GM12878 (cell line): ENCODE measurements at regions not wholly inside any gene's neighbourhood (a gene's known extent, or its start where the extent isn't known, plus 50 kb on each side); places are given as distances from the start of the nearest gene placed in this dataset.

Experiments
- ATAC-seq: fragments of 200-7000 bp; cut with Tn5 transposase; 3 replicates; pipeline ENCODE4 v1.9.1; 2020; ENCODE audit warnings: mild to moderate bottlenecking, moderate library complexity
- BruUV-seq: library from RNA; stranded (reverse); fragments of 400-500 nt; replicated peaks from 2 replicates; lab custom pipeline; 2021; lab: Mats Ljungman, UMichigan
- CTCF ChIA-PET: fragments of 300-600 bp; sonication (Branson Sonifier 250); formaldehyde crosslinking; extraction: SDS; loops from one replicate; lab custom pipeline; 2021; ENCODE audit warnings: inconsistent platforms; lab: Yijun Ruan, JAX
- POLR2A ChIA-PET: fragments of 350-600 bp; formaldehyde crosslinking; extraction: SDS; loops from one replicate; lab custom pipeline; 2021; ENCODE audit warnings: inconsistent platforms; lab: Charles Lee
- RAD21 ChIA-PET: fragments of 300-600 bp; sonication (Branson Sonifier 250); formaldehyde crosslinking; loops from one replicate; lab custom pipeline; 2023; ENCODE audit warnings: antibody characterized with exemption; ENCODE audit not compliant: unreplicated experiment; lab: Charles Lee
- SMC1A ChIA-PET: fragments of 300-600 bp; sonication (Branson Sonifier 250); formaldehyde crosslinking; loops from one replicate; lab custom pipeline; 2023; ENCODE audit not compliant: unreplicated experiment, uncharacterized antibody; lab: Charles Lee
- DNase-seq: peaks from one replicate; pipeline ENCODE4 v3.0.0-alpha.2; 2011; ENCODE audit warnings: low read depth, low spot score
- FAIRE-seq: peaks from 3 replicates; lab custom pipeline; 2011; peaks lifted over from hg19 to GRCh38; lab: Jason Lieb, UNC
- H2AFZ ChIP-seq: 2 replicates; pipeline ENCODE4 v1.6.0; 2011; ENCODE audit warnings: low read depth, low read length, control low read depth; ENCODE audit not compliant: control insufficient read depth
- H3K27ac ChIP-seq: 2 replicates; pipeline ENCODE4 v1.5.1; 2011; ENCODE audit warnings: control low read depth; ENCODE audit not compliant: control insufficient read depth, insufficient read depth
- H3K27me3 ChIP-seq, 2 experiments: replicated peaks in 1 of 2; 2 replicates each; pipeline versions ENCODE4 v1.6.0 to v1.6.1; 2011; ENCODE audit warnings: low read length in 1 of 2; ENCODE audit not compliant: control insufficient read depth in 2 of 2, insufficient read depth in 2 of 2
- H3K36me3 ChIP-seq, 2 experiments: 2 replicates each; pipeline ENCODE4 v1.5.1; 2011; ENCODE audit warnings: low read length in 1 of 2; ENCODE audit not compliant: control insufficient read depth in 2 of 2, insufficient read depth in 2 of 2
- H3K4me1 ChIP-seq: 2 replicates; pipeline ENCODE4 v1.6.1; 2011; ENCODE audit warnings: mild to moderate bottlenecking, low read length, moderate library complexity, mixed read lengths; ENCODE audit not compliant: control insufficient read depth, insufficient read depth
- H3K4me2 ChIP-seq: 2 replicates; pipeline ENCODE4 v1.6.0; 2011; ENCODE audit warnings: control low read depth; ENCODE audit not compliant: control insufficient read depth, insufficient read depth
- H3K4me3 ChIP-seq: fragments of 200-600 bp; sonication (generic); 2 replicates; pipeline ENCODE4 v1.5.1; 2016
- H3K79me2 ChIP-seq: 2 replicates; pipeline ENCODE4 v1.6.0; 2011; ENCODE audit warnings: low read length; ENCODE audit not compliant: control insufficient read depth, insufficient read depth
- H3K9ac ChIP-seq: 2 replicates; pipeline ENCODE4 v1.8.0; 2011; ENCODE audit warnings: low read length, control low read depth, mixed read lengths; ENCODE audit not compliant: control insufficient read depth, insufficient read depth
- H3K9me3 ChIP-seq: replicated peaks from 3 replicates; pipeline ENCODE4 v1.5.1; 2011; ENCODE audit warnings: mild to moderate bottlenecking, low read length; ENCODE audit not compliant: control insufficient read depth, insufficient read depth
- H4K20me1 ChIP-seq: 2 replicates; pipeline ENCODE4 v1.6.0; 2011; ENCODE audit not compliant: control insufficient read depth, insufficient read depth
- BHLHE40 ChIP-seq, 2 experiments: fragments of 450-650 bp in 1 of 2; IDR thresholded peaks; 2 replicates each; pipeline ENCODE4 v1.6.1; 2011 to 2017; ENCODE audit warnings: low read depth in 2 of 2, borderline replicate concordance in 1 of 2, improper control_type of control experiment in 1 of 2, low read length in 1 of 2, mild to moderate bottlenecking in 1 of 2
- CHD2 ChIP-seq: IDR thresholded peaks from 2 replicates; pipeline ENCODE4 v1.6.1; 2011; ENCODE audit warnings: low read depth, low read length, improper control_type of control experiment, borderline replicate concordance
- E2F8 ChIP-seq: fragments of 450-650 bp; IDR thresholded peaks from 2 replicates; pipeline ENCODE4 v1.6.1; 2018; ENCODE audit warnings: mild to moderate bottlenecking, low read depth, moderate library complexity; ENCODE audit not compliant: partially characterized antibody
- E4F1 ChIP-seq: fragments of 450-650 bp; IDR thresholded peaks from 2 replicates; pipeline ENCODE4 v1.6.1; 2018; ENCODE audit warnings: borderline replicate concordance, mild to moderate bottlenecking; ENCODE audit not compliant: partially characterized antibody
- FOXM1 ChIP-seq: IDR thresholded peaks from 2 replicates; pipeline ENCODE4 v1.6.1; 2012; ENCODE audit warnings: low read depth, mild to moderate bottlenecking, inconsistent platforms, low read length, moderate library complexity
- MTA3 ChIP-seq: IDR thresholded peaks from 2 replicates; pipeline ENCODE4 v1.6.1; 2012; ENCODE audit warnings: low read length, inconsistent platforms, borderline replicate concordance
- NBN ChIP-seq: fragments of 450-650 bp; IDR thresholded peaks from 2 replicates; pipeline ENCODE4 v1.6.1; 2016
- NFYB ChIP-seq: IDR thresholded peaks from 2 replicates; pipeline ENCODE4 v1.6.1; 2011; ENCODE audit warnings: low read depth, mild to moderate bottlenecking, low read length, improper control_type of control experiment, moderate library complexity; ENCODE audit not compliant: insufficient read depth
- SREBF2 ChIP-seq: IDR thresholded peaks from 2 replicates; pipeline ENCODE4 v1.6.1; 2012; ENCODE audit warnings: mild to moderate bottlenecking, low read length
- WGBS: methylation state at CpG from one replicate; pipeline ENCODE4 v1.1.6; 2016; ENCODE audit warnings: low lambda C conversion rate; ENCODE audit not compliant: insufficient replicate concordance, insufficient coverage; ENCODE audit errors: missing lambda C conversion rate; 5-methylcytosine and 5-hydroxymethylcytosine counted together
- in situ Hi-C: fragments of 300-500 bp; cut with MboI; formaldehyde crosslinking; loops from 9 replicates; pipeline ENCODE4 v1.14.3; 2018; ENCODE audit warnings: mixed read lengths
- intact Hi-C: fragments of 100-400 bp; cut with micrococcal nuclease; formaldehyde crosslinking; loops from one replicate; pipeline ENCODE4 v1.14.2; 2022; ENCODE audit not compliant: unreplicated experiment

GRCh38 chr14:44814196-44814595 lies 147.6 kb downstream of the KLHL28 start (continued):
- TF ChIP-seq E2F8 (no peak), CHD2 (no peak), FOXM1 (no peak), NBN (no peak)

GRCh38 chr14:44812672-44813071 lies 149.1 kb downstream of the KLHL28 start:
- FAIRE-seq (no peak), DNase-seq (no peak), ATAC-seq (no peak)
- ChIA-PET RAD21 (interaction anchor here (1.0 kb wide), 1 partner anchor 9 kb away, joined by 3 read pairs; no protein-coding TSS in a partner anchor), POLR2A (no interaction called here), SMC1A (no interaction called here), CTCF (interaction anchor here (1.6 to 1.8 kb wide), 2 partner anchors 9 to 33 kb away, joined by 4 to 5 read pairs; no protein-coding TSS in a partner anchor)
- H4K20me1 ChIP-seq, result no peaks in the 10 kb centered on the region
- in situ Hi-C loops (no loop called here), intact Hi-C loops (no loop called here)
- no peak overlapping the region for H3K4me2 ChIP-seq
- BruUV-seq, result no TSS peak
- H3K27ac ChIP-seq, result no peak overlapping the region
- no peak overlapping the region for H3K4me3 ChIP-seq
- H3K9ac ChIP-seq, result no peak overlapping the region
- WGBS, result 45% methylated on average over 10 of the region's 10 CpGs
- H3K4me1 ChIP-seq, result no peaks in the 10 kb centered on the region
- no peaks in the 10 kb centered on the region for H3K27me3 ChIP-seq
- no peaks in the 10 kb centered on the region for H3K9me3 ChIP-seq
- TF ChIP-seq SREBF2 (no peak), BHLHE40 (IDR thresholded peaks at IDR 0.05; ENCODE audit: borderline replicate concordance in 1 of 2, low read depth in 2 of 2, low read length in 1 of 2) (no peak), E4F1 (no peak), MTA3 (no peak), NFYB (no peak)
- H2AFZ ChIP-seq, result no peak overlapping the region
- H3K36me3 ChIP-seq, result no peaks in the 10 kb centered on the region
- H3K79me2 ChIP-seq, result no peaks in the 10 kb centered on the region
